Mesendoderm (in vitro differentiated cells): ENCODE measurements at regions not wholly inside any gene's neighbourhood (a gene's known extent, or its start where the extent isn't known, plus 50 kb on each side); places are given as distances from the start of the nearest gene placed in this dataset.

Experiments
- DNase-seq: peaks from one replicate; pipeline ENCODE4 v3.0.0; 2013
- H2AK5ac ChIP-seq: 2 replicates; pipeline ENCODE4 v1.6.1; 2013; ENCODE audit warnings: low read length, inconsistent platforms
- H2BK120ac ChIP-seq: 2 replicates; pipeline ENCODE4 v1.6.1; 2013; ENCODE audit warnings: low read depth, mild to moderate bottlenecking, low read length, moderate library complexity, mixed read lengths
- H2BK15ac ChIP-seq: replicated peaks from 2 replicates; pipeline ENCODE4 v1.6.1; 2013; ENCODE audit warnings: low read depth, mild to moderate bottlenecking, moderate library complexity
- H2BK5ac ChIP-seq: 2 replicates; pipeline ENCODE4 v1.6.1; 2013; ENCODE audit warnings: low read length, inconsistent platforms
- H3K18ac ChIP-seq: 2 replicates; pipeline ENCODE4 v1.6.1; 2013; ENCODE audit warnings: mild to moderate bottlenecking, low read length, mixed read lengths
- H3K23ac ChIP-seq: one replicate; pipeline ENCODE4 v1.6.1; 2013; ENCODE audit warnings: low read length
- H3K27ac ChIP-seq: 2 replicates; pipeline ENCODE4 v1.5.1; 2013; ENCODE audit warnings: low read depth, mild to moderate bottlenecking, inconsistent platforms, low read length, moderate library complexity
- H3K27me3 ChIP-seq: 2 replicates; pipeline ENCODE4 v1.6.1; 2013; ENCODE audit warnings: low read length, control low read depth, mild to moderate bottlenecking, inconsistent platforms; ENCODE audit not compliant: insufficient read depth, poor library complexity
- H3K36me3 ChIP-seq: 2 replicates; pipeline ENCODE4 v1.6.1; 2013; ENCODE audit warnings: low read length, inconsistent platforms; ENCODE audit not compliant: control insufficient read depth, insufficient read depth
- H3K4ac ChIP-seq: one replicate; pipeline ENCODE4 v1.6.1; 2013; ENCODE audit warnings: low read depth, mild to moderate bottlenecking, low read length, moderate library complexity
- H3K4me1 ChIP-seq: 2 replicates; pipeline ENCODE4 v1.6.1; 2013; ENCODE audit warnings: low read depth, low read length, inconsistent platforms; ENCODE audit not compliant: control insufficient read depth
- H3K4me2 ChIP-seq: 2 replicates; pipeline ENCODE4 v1.6.1; 2013; ENCODE audit warnings: low read length
- H3K4me3 ChIP-seq: 2 replicates; pipeline ENCODE4 v1.5.1; 2013; ENCODE audit warnings: mild to moderate bottlenecking, low read length
- H3K56ac ChIP-seq: one replicate; pipeline ENCODE4 v1.6.1; 2013; ENCODE audit warnings: low read length
- H3K79me1 ChIP-seq: 2 replicates; pipeline ENCODE4 v1.6.1; 2013; ENCODE audit warnings: low read length, inconsistent platforms
- H3K79me2 ChIP-seq: 2 replicates; pipeline ENCODE4 v1.6.1; 2013; ENCODE audit warnings: mild to moderate bottlenecking, low read length; ENCODE audit not compliant: control insufficient read depth, insufficient read depth
- H3K9ac ChIP-seq: 2 replicates; pipeline ENCODE4 v1.6.1; 2013; ENCODE audit warnings: low read length, inconsistent platforms
- H4K5ac ChIP-seq: one replicate; pipeline ENCODE4 v1.6.1; 2013; ENCODE audit warnings: low read length
- H4K8ac ChIP-seq: one replicate; pipeline ENCODE4 v1.6.1; 2013; ENCODE audit warnings: low read depth, mild to moderate bottlenecking, control low read depth, low read length, moderate library complexity
- WGBS: extraction: QIAGEN DNeasy Blood & Tissue Kit; methylation state at CpG from one replicate; pipeline ENCODE4 v1.1.7; 2013; ENCODE audit warnings: low lambda C conversion rate, missing lambda C conversion rate; ENCODE audit not compliant: insufficient coverage; ENCODE audit errors: extremely low coverage; 5-methylcytosine and 5-hydroxymethylcytosine counted together

DNA sequence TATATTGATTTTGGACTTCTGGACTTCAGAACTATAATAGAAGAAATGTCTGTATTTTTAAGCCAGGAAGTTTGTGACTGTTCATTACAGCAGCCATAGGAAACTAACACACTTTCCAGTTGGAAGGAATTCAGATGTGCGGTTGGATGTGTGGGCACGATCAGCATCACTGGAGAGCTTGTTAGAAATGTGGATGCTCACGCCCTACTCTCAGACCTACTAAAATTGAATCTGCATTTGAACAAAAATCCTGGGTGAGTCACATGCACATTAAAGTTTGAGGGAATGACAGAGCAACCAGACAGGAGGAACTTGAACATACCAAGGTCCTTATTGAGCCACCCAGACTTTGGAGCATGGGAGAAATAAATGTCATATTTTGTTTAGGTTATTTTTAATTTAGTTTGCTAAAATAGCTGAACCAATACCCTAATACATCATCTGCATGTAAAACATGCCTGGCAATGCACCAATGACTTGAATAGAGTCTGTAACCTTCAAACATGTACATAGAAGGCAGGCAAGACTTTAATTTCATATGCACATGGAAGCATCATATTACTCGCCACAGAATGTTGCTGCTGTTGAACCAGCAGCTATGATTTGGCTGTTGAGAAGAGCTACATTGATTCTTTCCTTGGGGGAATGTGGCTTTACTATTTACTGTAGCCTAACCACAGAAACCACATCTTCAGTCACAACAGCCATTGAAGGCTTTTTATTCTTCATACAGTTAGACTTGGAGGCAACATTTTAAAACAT lies 346.2 kb downstream of the BARHL2 start:
- no peak overlapping the region for H3K4me2 ChIP-seq
- no peak overlapping the region for H4K8ac ChIP-seq
- H2BK120ac ChIP-seq = no peak overlapping the region
- WGBS = no CpG with 5 or more reads among the region's 4 CpGs
- H3K4me1 ChIP-seq = no peaks in the 10 kb centered on the region
- H2BK15ac ChIP-seq = no peak overlapping the region
- DNase-seq = no peak
- H3K4ac ChIP-seq = no peak overlapping the region
- no peak overlapping the region for H2AK5ac ChIP-seq
- H3K79me2 ChIP-seq = no peaks in the 10 kb centered on the region
- no peak overlapping the region for H3K9ac ChIP-seq
- H3K36me3 ChIP-seq = no peaks in the 10 kb centered on the region
- no peak overlapping the region for H2BK5ac ChIP-seq
- no peak overlapping the region for H3K56ac ChIP-seq
- H3K79me1 ChIP-seq = no peaks in the 10 kb centered on the region
- no peak overlapping the region for H3K27ac ChIP-seq
- H3K4me3 ChIP-seq = no peak overlapping the region
- no peak overlapping the region for H3K18ac ChIP-seq
- H3K23ac ChIP-seq = no peak overlapping the region
- no peaks in the 10 kb centered on the region for H3K27me3 ChIP-seq
- H4K5ac ChIP-seq = no peak overlapping the region

DNA sequence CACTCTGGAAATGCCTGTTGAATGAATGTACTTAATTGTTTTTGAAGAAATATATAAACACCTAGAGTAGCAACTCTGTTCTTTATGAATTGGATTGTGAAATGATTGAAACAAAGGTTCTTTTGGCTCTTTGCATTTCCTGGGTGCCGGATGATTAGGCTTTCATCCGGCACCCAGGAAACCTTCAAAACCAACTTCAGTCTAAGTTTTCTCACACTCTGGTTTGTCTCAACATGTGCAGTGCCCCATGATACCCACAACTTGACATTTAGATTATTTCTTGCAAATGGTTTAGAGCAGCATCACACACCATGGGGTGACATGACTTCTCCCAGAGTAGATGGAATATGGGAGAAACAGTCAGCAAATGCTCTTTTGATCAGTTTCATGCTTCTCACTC lies 354.9 kb downstream of the BARHL2 start:
- H3K56ac ChIP-seq = no peak overlapping the region
- WGBS = no CpG with 5 or more reads among the region's 2 CpGs
- no peak overlapping the region for H3K4me3 ChIP-seq
- no peak overlapping the region for H2AK5ac ChIP-seq
- H3K79me1 ChIP-seq = no peaks in the 10 kb centered on the region
- no peak overlapping the region for H2BK15ac ChIP-seq
- no peak overlapping the region for H3K27ac ChIP-seq
- no peak for DNase-seq
- no peak overlapping the region for H3K4me2 ChIP-seq
- no peak overlapping the region for H3K9ac ChIP-seq
- H3K23ac ChIP-seq = no peak overlapping the region
- H3K79me2 ChIP-seq = no peaks in the 10 kb centered on the region
- no peaks in the 10 kb centered on the region for H3K4me1 ChIP-seq
- no peak overlapping the region for H2BK5ac ChIP-seq
- H3K18ac ChIP-seq = no peak overlapping the region
- H4K5ac ChIP-seq = no peak overlapping the region
- H3K27me3 ChIP-seq = no peaks in the 10 kb centered on the region
- H2BK120ac ChIP-seq = no peak overlapping the region
- no peak overlapping the region for H3K4ac ChIP-seq
- H3K36me3 ChIP-seq = no peaks in the 10 kb centered on the region
- H4K8ac ChIP-seq = no peak overlapping the region

DNA sequence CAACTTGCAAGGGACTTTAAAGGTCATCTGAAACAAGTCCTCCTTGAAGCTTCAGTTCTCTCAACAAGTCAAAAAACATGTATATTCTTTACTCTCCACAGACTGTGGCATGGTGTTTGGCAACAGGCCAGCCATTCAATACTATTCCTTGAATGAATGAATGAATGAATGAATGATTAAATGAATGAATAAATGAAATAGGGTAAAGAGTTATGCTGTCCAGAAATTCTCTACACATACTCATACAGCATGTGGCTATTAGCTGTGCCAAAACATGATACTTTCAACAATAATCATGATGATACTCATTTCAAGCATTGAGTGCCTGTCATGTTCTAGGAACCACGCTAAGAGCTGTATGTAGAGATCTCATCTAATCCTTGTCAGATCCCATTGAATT lies 356.1 kb downstream of the BARHL2 start:
- no peak overlapping the region for H2BK15ac ChIP-seq

DNA sequence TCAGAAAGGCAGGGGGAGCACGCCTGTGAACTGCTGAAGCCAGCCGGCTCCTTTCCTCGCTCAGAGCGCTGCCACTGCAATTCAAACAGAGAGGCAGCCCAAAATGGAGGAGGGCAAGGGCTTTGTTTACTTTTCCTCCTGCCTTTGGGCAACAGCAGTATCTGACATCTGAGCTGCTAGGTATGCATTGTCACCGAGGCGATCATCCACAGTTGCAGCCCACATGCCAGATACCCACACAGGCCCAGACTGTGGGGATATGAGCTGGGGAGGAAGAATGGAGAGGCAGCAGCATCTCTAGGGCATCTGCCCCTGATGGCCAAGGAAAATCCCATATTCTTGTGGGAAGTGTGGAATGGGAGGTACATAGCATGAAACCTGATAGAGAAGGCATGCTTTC lies 357.1 kb downstream of the BARHL2 start:
- H4K8ac ChIP-seq = no peak overlapping the region
- no peaks in the 10 kb centered on the region for H3K4me1 ChIP-seq
- H2AK5ac ChIP-seq = no peak overlapping the region
- no peak overlapping the region for H2BK15ac ChIP-seq
- H4K5ac ChIP-seq = no peak overlapping the region
- H3K27ac ChIP-seq = no peak overlapping the region
- DNase-seq = peak; percentile 33
- no peak overlapping the region for H2BK5ac ChIP-seq
- no peak overlapping the region for H3K18ac ChIP-seq
- no peak overlapping the region for H3K9ac ChIP-seq
- H2BK120ac ChIP-seq = no peak overlapping the region
- no peaks in the 10 kb centered on the region for H3K79me1 ChIP-seq
- no peak overlapping the region for H3K56ac ChIP-seq
- H3K4me2 ChIP-seq = no peak overlapping the region
- no peak overlapping the region for H3K4me3 ChIP-seq
- no peaks in the 10 kb centered on the region for H3K36me3 ChIP-seq
- H3K27me3 ChIP-seq = no peaks in the 10 kb centered on the region
- no peak overlapping the region for H3K23ac ChIP-seq
- no CpG with 5 or more reads among the region's 6 CpGs for WGBS
- no peaks in the 10 kb centered on the region for H3K79me2 ChIP-seq
- no peak overlapping the region for H3K4ac ChIP-seq

More for the DNA sequence above, 356.1 kb downstream of the BARHL2 start:
- Histone ChIP-seq H3K4me3 (no peak overlapping the region), H3K79me2 (no peaks in the 10 kb centered on the region), H4K5ac (no peak overlapping the region), H3K27me3 (no peaks in the 10 kb centered on the region), H3K36me3 (no peaks in the 10 kb centered on the region), H4K8ac (no peak overlapping the region), H3K18ac (no peak overlapping the region), H3K4me2 (no peak overlapping the region), H3K23ac (no peak overlapping the region), H3K56ac (no peak overlapping the region), H3K27ac (no peak overlapping the region), H2BK120ac (no peak overlapping the region), H3K9ac (no peak overlapping the region), H3K4me1 (no peaks in the 10 kb centered on the region), H2AK5ac (no peak overlapping the region), H3K79me1 (no peaks in the 10 kb centered on the region), H2BK5ac (no peak overlapping the region), H3K4ac (no peak overlapping the region)
- WGBS = no CpG with 5 or more reads among the region's 1 CpG
- no peak for DNase-seq

DNA sequence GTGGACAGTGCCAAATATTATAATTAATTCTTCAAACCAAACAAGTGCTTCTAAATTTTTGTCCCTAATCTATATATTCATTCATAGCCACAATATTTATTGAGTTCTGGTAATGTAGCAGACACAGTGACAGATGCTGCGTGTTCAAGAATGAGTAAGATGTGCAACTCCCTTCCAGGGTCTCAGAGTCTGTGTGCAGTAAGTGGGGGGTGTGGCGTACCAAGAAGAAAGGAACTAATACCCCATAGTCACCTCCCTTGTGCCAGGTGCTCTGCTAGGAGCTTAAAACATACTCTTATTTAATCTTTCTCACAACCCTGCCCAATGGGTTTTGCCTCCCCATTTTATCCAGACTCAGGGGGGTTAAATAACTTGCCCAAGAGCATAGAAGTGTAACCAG lies 358.7 kb downstream of the BARHL2 start:
- no peak for DNase-seq
- no peak overlapping the region for H2BK15ac ChIP-seq
- no peak overlapping the region for H3K27ac ChIP-seq
- no peak overlapping the region for H2BK120ac ChIP-seq
- H3K79me1 ChIP-seq = no peaks in the 10 kb centered on the region
- H3K18ac ChIP-seq = no peak overlapping the region
- H2AK5ac ChIP-seq = no peak overlapping the region
- no peak overlapping the region for H3K9ac ChIP-seq
- no peak overlapping the region for H3K56ac ChIP-seq
- no peak overlapping the region for H3K4me2 ChIP-seq
- no peak overlapping the region for H3K4me3 ChIP-seq
- H3K4me1 ChIP-seq = no peaks in the 10 kb centered on the region
- H4K8ac ChIP-seq = no peak overlapping the region
- WGBS = no CpG with 5 or more reads among the region's 2 CpGs
- H3K79me2 ChIP-seq = no peaks in the 10 kb centered on the region
- no peaks in the 10 kb centered on the region for H3K36me3 ChIP-seq
- no peak overlapping the region for H4K5ac ChIP-seq
- no peak overlapping the region for H3K23ac ChIP-seq
- H3K4ac ChIP-seq = no peak overlapping the region
- H3K27me3 ChIP-seq = no peaks in the 10 kb centered on the region
- no peak overlapping the region for H2BK5ac ChIP-seq

DNA sequence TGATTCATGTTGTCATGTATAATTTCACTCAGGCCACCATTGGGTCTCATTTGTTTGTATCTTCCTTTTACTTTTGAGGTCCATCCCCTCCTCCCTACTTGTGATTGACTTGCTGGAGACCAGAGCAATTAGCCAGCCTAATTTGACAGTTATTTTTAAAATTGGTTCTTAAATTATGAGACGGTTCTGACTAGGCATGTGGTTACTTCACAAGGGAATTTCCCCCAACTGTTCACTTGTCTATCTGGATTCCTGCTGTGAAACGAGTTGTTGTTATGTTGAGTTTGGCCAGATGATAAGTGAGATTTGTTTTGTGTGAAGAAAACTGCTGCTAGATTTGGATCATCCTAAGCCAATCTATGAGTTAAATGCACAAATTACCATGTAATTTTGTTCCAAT lies 359.1 kb downstream of the BARHL2 start:
- H4K5ac ChIP-seq = no peak overlapping the region
- no peak overlapping the region for H3K4me3 ChIP-seq
- H3K79me2 ChIP-seq = no peaks in the 10 kb centered on the region
- no peaks in the 10 kb centered on the region for H3K79me1 ChIP-seq
- no peak for DNase-seq
- H3K4me2 ChIP-seq = no peak overlapping the region
- H2BK120ac ChIP-seq = no peak overlapping the region
- H4K8ac ChIP-seq = no peak overlapping the region
- no peaks in the 10 kb centered on the region for H3K4me1 ChIP-seq
- no peaks in the 10 kb centered on the region for H3K36me3 ChIP-seq
- no peak overlapping the region for H3K56ac ChIP-seq
- H3K27me3 ChIP-seq = no peaks in the 10 kb centered on the region
- H3K4ac ChIP-seq = no peak overlapping the region
- H2BK5ac ChIP-seq = no peak overlapping the region
- no peak overlapping the region for H3K23ac ChIP-seq
- no peak overlapping the region for H3K18ac ChIP-seq
- H2BK15ac ChIP-seq = no peak overlapping the region
- WGBS = no CpG with 5 or more reads among the region's 2 CpGs
- H3K27ac ChIP-seq = no peak overlapping the region
- no peak overlapping the region for H2AK5ac ChIP-seq
- no peak overlapping the region for H3K9ac ChIP-seq
